COLO829 (cell line): ENCODE measurements at regions not wholly inside any gene's neighbourhood (a gene's known extent, or its start where the extent isn't known, plus 50 kb on each side); places are given as distances from the start of the nearest gene placed in this dataset.
A peak's percentile ranks its signal among the peaks of the same experiment; 100 is the strongest.
"Not testable (repeated sequence)": the region's sequence is repeated elsewhere in the genome, so short reads cannot be mapped to it uniquely, and the experiment has no call there.

ENCODE experiments used
- DNase-seq: peaks from one replicate; pipeline ENCODE4 v3.0.0; 2012; ENCODE audit warnings: low spot score

DNA sequence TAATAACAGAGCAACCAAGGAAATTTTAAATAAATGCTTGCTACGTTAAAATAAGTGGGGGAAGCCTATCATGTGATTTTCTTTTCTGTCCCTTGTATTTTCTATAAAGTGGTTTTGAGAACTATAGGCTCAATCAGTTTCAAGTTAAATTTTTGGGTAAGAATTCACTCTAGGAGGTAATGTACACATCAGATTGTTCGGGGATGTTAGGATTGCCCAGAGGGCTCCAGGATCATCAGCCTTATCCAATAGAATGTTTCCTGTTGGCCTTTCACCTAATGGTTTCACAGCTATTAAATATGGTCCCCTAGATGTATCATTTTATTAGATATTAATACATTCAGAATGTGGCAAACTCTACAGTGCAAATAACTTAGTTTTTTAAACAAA is 438.4 kb upstream of the NPVF start:
- no peak for DNase-seq

DNA sequence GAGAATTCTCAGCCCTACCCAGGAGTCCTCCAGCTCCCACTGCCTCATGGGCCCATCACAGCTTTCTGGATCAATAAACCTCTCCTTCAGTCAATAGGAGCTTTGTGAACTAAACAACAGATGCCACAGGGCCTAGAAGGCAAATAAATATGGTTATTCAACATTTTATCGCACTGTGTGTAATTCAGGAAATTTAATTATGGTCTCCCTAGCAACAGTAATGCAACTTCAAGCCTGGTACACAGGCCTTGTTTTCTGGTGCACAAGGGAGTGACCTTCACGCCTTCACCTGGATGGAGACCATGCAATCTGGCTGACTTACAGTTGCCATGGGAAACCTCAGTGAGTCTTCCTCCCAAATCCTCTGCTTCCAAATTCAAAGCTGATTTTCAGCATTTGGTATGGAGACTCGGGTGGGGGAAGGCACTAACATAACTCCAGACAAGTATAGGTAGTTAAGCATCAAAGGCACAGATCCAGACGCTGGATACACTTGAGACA is 441.0 kb upstream of the NPVF start:
- DNase-seq = no peak

- no peak for DNase-seq
Measured at GRCh38 chr7:25669961-25670841, 441.9 kb upstream of the NPVF start.

DNA sequence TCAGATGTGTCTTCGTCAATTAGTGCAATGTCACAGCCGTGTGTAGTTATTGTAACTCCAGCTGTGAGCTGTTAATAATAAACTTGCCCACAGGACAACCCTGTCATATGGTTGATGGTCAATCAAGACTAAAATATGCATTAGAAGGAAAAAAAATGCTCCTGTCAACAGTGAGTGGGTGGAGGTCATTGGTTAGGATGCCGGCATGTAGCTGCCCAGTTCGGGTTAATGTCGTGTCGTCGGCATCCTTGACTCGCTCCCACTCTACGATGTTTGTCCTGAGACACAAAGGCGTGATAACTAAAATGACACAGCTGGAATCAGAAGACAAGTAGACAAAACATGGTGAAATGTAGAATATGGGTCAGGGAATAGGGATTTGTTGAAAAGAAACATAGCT is 442.8 kb upstream of the NPVF start:
- no peak for DNase-seq

DNA sequence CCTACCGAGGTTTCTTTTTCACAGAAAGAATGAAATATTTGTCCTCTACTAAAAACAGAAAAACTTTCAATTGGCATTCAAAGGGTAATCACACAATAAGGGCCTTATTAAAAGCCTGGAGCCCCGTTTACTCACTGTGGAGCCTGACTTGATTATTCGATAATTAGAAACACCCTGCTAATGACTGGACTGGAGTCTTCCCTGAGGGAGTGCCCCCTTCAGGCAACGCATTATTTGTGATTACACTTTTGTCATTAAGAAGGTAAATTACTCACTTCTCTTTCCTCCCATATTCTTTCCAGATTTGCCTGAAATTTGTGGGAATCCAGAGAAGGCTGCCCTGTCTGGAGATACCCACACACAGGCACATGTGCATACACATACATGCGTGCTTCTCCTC is 444.2 kb upstream of the NPVF start:
- DNase-seq = peak; percentile 80

DNA sequence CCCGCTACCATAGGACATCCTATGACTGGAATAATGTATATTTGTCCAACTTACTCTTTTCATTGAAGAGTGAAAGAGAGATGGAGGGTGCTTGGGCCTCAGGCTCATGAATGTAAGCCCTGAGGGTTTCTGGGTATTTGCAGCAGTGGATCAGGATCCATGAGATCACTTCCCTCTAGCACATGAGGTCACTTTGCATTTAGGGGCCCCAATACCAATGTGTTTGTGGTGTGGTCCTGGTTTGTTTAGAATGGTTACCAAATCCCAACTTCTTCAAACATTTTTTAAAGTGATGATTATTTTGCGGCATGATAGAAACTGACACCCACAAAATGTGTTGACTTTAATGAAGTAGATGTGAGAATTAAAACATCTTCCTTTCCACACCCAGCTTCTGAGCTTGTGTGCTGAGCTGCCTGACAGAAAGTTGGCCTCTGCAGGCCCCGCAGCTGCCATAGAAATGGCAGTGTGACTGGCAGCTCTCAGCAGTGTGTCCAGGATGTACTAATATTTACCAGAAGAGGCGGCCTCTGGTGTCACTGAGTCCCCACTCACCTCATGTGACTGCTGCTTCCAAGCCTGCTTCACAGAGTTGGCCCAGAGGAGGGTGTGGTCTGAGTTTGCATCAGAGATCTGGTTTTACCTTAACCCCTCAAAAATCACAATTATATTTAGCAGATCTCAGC is 447.6 kb upstream of the NPVF start:
- no peak for DNase-seq

DNA sequence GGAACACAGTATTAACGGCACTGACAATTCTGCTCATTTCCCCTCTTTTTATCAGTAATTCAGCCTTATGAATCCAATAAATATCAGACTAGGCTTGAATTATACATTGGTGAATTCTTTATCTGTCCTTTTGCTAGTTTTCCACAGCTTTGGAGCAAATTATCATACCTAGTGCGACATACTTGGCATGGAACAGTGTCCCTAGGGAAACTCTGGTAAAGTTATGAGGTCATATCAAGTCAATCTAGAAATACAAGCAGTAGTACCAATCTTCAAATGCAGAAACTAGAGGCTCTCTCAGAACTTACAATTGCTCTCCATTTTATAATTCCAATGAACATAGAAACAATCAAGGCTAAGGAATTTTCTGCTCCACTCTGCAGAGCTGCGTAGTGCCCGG is 449.3 kb upstream of the NPVF start:
- no peak for DNase-seq

- no peak for DNase-seq
Measured at GRCh38 chr7:25678215-25678614, 449.9 kb upstream of the NPVF start.

DNA sequence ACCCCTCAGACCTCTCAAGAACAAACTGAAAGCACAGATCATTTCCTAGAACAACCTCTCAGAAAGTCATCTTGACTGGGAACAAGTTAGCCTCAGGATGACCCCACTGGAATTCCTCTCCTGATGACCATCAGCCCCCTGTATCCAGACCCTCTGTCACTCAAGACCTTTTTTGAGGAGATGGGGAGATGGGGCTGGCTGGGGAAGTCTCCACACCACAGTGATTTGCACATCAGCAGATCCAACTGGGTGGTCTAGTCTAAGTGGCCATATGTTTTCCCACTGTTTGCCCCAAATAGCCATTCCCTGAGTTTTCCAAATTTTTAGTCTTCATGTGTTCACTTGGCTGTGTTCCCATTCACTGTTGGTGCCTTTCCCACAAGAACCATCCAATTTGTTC is 452.4 kb upstream of the NPVF start:
- no peak for DNase-seq

- DNase-seq = no peak
Measured at GRCh38 chr7:25684360-25684759, 456.1 kb upstream of the NPVF start.

DNA sequence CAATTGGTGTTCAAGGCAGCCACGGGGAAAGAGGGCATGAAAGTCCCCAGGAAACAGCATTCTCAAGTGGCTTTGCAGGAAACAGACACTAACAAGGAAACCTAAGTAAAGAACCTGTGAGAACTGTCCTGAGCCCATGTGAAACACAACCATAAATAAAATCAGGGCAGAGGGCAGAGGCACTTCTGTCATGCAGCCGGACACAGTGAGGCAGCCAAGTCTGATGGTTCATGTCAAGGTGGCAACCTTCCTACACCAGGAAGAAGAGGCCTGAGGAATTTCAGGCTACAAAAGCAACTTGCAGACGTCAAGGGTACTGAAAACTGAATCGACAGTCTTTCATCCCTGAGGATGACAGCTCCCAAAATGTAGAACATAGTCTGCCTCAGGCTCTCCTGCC is 458.2 kb upstream of the NPVF start:
- DNase-seq = no peak

DNA sequence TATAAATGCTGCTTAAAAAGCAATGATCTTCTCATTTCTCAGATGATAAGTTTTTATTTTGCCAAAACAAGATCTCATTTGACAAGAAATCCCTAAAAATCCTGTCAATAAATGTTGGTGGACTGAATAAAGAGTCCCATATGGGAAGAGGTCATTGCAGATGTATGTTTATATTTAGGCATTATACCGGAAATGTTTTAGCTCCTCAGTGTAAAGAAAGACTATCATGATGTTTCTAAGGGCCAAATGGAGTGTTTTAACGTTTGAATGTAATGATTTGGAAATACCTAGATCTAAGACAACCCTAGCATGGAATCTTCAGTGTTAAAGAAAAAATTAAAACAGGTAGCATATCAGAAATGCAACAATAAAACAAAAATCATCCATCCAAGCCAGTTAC is 457.8 kb upstream of the NFE2L3 start:
- DNase-seq = no peak

DNA sequence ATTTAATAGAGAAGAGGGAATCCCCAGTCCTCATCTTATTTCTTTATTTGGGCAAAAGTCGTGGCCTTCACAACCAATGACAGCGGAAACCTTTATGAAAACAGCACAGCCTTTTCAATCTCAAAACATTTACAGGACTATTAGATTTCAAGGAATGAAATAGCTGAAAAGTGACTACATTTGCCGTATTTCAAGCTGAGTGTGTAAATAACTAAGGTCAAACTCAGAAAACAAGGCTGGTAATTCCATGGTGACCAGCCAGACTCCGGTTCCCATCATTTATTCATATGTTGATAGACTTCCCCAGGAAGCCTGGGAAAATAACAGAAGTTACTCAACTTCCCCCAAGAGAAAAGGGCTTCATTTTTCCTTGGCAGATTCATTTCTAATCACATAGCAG is 457.3 kb upstream of the NFE2L3 start:
- no peak for DNase-seq

- DNase-seq = no peak
Measured at GRCh38 chr7:25696571-25696970, 455.4 kb upstream of the NFE2L3 start.

- DNase-seq = no peak
Measured at GRCh38 chr7:25698451-25699113, 453.4 kb upstream of the NFE2L3 start.

DNA sequence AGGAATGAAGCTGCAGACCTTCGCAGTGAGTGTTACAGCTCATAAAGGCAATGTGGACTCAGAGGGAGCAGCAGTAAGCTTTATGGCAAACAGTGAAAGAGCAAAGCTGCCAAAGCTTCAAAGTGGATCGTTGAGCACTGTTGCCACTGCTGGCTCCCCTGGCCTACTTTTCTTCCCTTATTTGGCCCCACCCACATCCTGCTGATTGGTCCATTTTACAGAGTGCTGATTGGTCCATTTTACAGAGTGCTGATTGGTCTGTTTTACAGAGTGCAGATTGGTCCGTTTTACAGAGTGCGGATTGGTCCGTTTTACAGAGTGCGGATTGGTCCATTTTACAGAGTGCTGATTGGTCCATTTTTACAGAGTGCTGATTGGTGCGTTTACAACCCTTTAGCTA is 451.9 kb upstream of the NFE2L3 start:
- not testable (repeated sequence) for DNase-seq

- DNase-seq = no peak
Measured at GRCh38 chr7:25704413-25704812, 447.6 kb upstream of the NFE2L3 start.

GRCh38 chr7:25706764-25707163 is 445.2 kb upstream of the NFE2L3 start:
- no peak for DNase-seq

DNA sequence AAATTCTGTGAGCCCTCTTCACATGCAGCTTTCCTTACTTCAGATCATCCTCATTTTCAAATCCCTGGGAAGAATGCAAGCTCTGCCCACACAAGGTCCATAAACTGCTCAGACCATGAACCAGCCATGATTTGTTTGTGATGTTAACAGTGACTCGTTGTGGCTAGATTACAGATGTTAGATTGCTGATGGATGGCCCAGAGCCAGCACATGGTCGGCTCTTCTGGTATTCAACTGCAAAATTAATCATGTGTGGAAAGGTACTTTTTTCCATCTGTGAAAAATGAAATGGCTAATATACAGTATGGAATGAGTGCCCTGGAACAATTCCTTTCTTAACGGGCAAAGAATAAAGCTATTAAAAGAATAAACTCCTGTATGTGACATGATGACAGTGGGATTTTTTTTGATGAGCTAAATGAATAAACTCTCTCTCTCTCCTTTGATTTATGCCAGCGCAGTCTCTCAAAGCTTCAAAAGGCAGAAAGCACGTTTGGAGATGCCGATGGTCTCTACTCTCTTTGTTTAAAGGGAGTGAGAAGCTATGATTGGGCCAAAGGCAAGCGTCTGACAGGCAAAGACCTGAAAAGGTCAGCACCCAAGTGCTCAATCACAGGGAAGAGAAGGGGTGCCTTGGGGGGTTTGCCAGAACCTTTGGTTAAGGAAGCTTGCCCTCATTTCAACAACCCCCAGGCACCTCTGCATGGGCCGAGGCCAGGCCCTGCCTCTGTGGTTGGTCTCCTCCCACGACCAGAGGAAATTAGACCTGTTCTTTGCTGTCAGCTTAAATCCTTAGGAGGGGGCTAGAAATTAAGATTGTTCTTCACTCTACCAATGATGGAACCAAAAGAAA is 444.0 kb upstream of the NFE2L3 start:
- no peak for DNase-seq

DNA sequence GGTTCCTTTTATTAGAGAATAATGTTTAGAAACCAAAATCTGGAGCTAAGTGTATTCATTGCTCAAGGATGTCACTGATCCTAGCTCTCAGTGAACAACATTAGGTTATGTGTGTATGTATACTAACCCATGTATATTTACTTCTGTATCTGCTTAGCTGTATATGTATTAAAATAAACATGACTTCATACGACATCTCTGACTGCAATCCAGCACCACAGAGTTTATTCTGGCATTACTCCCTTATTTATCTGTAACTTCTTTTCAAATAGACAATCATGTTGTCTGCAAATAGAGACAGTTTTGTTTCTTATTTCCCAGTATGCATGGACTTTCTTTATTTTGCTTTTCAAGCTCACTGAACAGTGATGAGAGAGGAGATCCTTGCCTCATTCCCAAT is 441.0 kb upstream of the NFE2L3 start:
- DNase-seq = no peak

DNA sequence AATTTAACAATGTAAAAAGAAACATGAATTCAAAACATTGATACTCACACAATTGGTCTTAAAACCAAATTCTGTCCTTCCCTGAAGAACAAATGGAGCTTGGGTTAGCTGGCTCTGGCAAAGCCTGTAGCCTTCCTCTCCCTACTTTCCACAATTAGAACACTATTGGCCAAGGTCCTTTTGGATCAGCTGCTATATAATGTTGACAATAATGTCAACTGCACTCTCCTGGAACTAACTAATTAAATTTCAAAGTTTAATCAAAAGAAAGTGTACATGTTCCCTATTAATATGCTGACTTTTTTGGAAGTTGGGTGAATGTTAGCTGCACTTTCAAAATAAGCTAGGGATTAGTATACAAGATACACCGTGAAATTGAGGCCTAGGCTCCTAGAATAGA is 440.1 kb upstream of the NFE2L3 start:
- DNase-seq = no peak

- DNase-seq = no peak
Measured at GRCh38 chr7:25712500-25712899, 439.5 kb upstream of the NFE2L3 start.
